GM19455 (cell line): ENCODE measurements at regions not wholly inside any gene's neighbourhood (a gene's known extent, or its start where the extent isn't known, plus 50 kb on each side); places are given as distances from the start of the nearest gene placed in this dataset.
"Not testable (repeated sequence)": the region's sequence is repeated elsewhere in the genome, so short reads cannot be mapped to it uniquely, and the experiment has no call there.

Source experiments
- ATAC-seq: cut with Tn5 transposase; IDR thresholded peaks from one replicate; pipeline ENCODE4 v1.9.1; 2021; ENCODE audit not compliant: unreplicated experiment

GRCh38 chr18:39238981-39239660 is 1673.5 kb upstream of the CELF4 start:
- no peak for ATAC-seq

- no peak for ATAC-seq
Observed at GRCh38 chr18:39235118-39235719, 1669.6 kb upstream of the CELF4 start.

GRCh38 chr18:39232937-39233336 is 1667.3 kb upstream of the CELF4 start:
- no peak for ATAC-seq

GRCh38 chr18:39232490-39232889 is 1666.9 kb upstream of the CELF4 start:
- ATAC-seq, result no peak

- ATAC-seq, result no peak
Observed at GRCh38 chr18:39230086-39230803, 1664.6 kb upstream of the CELF4 start.

- not testable (repeated sequence) for ATAC-seq
Observed at GRCh38 chr18:39227769-39228168, 1662.2 kb upstream of the CELF4 start.

GRCh38 chr18:39225373-39225772 is 1659.8 kb upstream of the CELF4 start:
- ATAC-seq, result no peak

- no peak for ATAC-seq
Observed at GRCh38 chr18:39223283-39223682, 1657.7 kb upstream of the CELF4 start.

- no peak for ATAC-seq
Observed at GRCh38 chr18:39215920-39216319, 1650.3 kb upstream of the CELF4 start.

GRCh38 chr18:39211461-39211860 is 1645.9 kb upstream of the CELF4 start:
- ATAC-seq, result no peak

GRCh38 chr18:39209173-39209572 is 1643.6 kb upstream of the CELF4 start:
- ATAC-seq, result no peak

GRCh38 chr18:39208729-39209128 is 1643.1 kb upstream of the CELF4 start:
- no peak for ATAC-seq

GRCh38 chr18:39208190-39208589 is 1642.6 kb upstream of the CELF4 start:
- ATAC-seq, result no peak

GRCh38 chr18:39206398-39207103 is 1641.0 kb upstream of the CELF4 start:
- not testable (repeated sequence) for ATAC-seq

GRCh38 chr18:39205565-39206195 is 1640.1 kb upstream of the CELF4 start:
- no peak for ATAC-seq

GRCh38 chr18:39200153-39200552 is 1634.6 kb upstream of the CELF4 start:
- no peak for ATAC-seq

GRCh38 chr18:39199231-39199855 is 1633.7 kb upstream of the CELF4 start:
- no peak for ATAC-seq

GRCh38 chr18:39198376-39198775 is 1632.8 kb upstream of the CELF4 start:
- no peak for ATAC-seq

- ATAC-seq, result no peak
Observed at GRCh38 chr18:39191931-39192330, 1626.3 kb upstream of the CELF4 start.

GRCh38 chr18:39191058-39191457 is 1625.5 kb upstream of the CELF4 start:
- no peak for ATAC-seq

GRCh38 chr18:39190508-39190907 is 1624.9 kb upstream of the CELF4 start:
- ATAC-seq, result no peak
